AG04450 (cell line): ENCODE measurements at regions not wholly inside any gene's neighbourhood (a gene's known extent, or its start where the extent isn't known, plus 50 kb on each side); places are given as distances from the start of the nearest gene placed in this dataset.

Experiments used
- CTCF ChIA-PET: fragments of 300-600, 350-600 bp; formaldehyde crosslinking; extraction: SDS; loops from one replicate; lab custom pipeline; 2022; ENCODE audit warnings: antibody characterized with exemption, inconsistent platforms; lab: Charles Lee
- POLR2A ChIA-PET: fragments of 350-600 bp; formaldehyde crosslinking; extraction: SDS; loops from one replicate; lab custom pipeline; 2021; ENCODE audit warnings: antibody characterized with exemption, inconsistent platforms; lab: Yijun Ruan, JAX
- DNase-seq: peaks from one replicate; pipeline ENCODE4 v3.0.0-alpha.2; 2011; ENCODE audit warnings: low read depth, low spot score
- H3K27ac ChIP-seq: one replicate; pipeline ENCODE4 v1.5.1; 2012; ENCODE audit warnings: low read depth, low read length, control low read depth
- H3K27me3 ChIP-seq: one replicate; pipeline ENCODE4 v1.6.0; 2012; ENCODE audit warnings: low read length; ENCODE audit not compliant: control insufficient read depth, insufficient read depth
- H3K4me3 ChIP-seq: 2 replicates; pipeline ENCODE4 v1.5.1; 2011; ENCODE audit warnings: mild to moderate bottlenecking, low read depth, low read length, control low read depth
- H3K9me3 ChIP-seq: 2 replicates; pipeline ENCODE4 v1.5.1; 2012; ENCODE audit warnings: low read length; ENCODE audit not compliant: control insufficient read depth, insufficient read depth
- CTCF ChIP-seq: IDR thresholded peaks from 2 replicates; pipeline ENCODE4 v1.5.1; 2011; ENCODE audit warnings: low read depth, low read length, control low read depth, inconsistent platforms

- H3K27me3 ChIP-seq = peaks cover 31% of the 10 kb centered on the region
- no peak overlapping the region for H3K27ac ChIP-seq
- CTCF ChIA-PET = no interaction called here
- no peak for DNase-seq
- POLR2A ChIA-PET = no interaction called here
- no peaks in the 10 kb centered on the region for H3K9me3 ChIP-seq
- no peak for TF ChIP-seq CTCF
- no peak overlapping the region for H3K4me3 ChIP-seq
Observed at GRCh38 chr1:29481031-29481430, 244.7 kb downstream of the PTPRU start.

- no peak for TF ChIP-seq CTCF
- DNase-seq = no peak
- Histone ChIP-seq H3K9me3 (no peaks in the 10 kb centered on the region), H3K4me3 (no peak overlapping the region), H3K27me3 (peaks cover 47% of the 10 kb centered on the region), H3K27ac (no peak overlapping the region)
- ChIA-PET POLR2A (no interaction called here), CTCF (no interaction called here)
Observed at GRCh38 chr1:29478879-29479278, 242.6 kb downstream of the PTPRU start.

- DNase-seq = no peak
- CTCF ChIA-PET = no interaction called here
- no peak for TF ChIP-seq CTCF
- Histone ChIP-seq H3K9me3 (no peaks in the 10 kb centered on the region), H3K27ac (no peak overlapping the region), H3K4me3 (no peak overlapping the region), H3K27me3 (peaks cover 53% of the 10 kb centered on the region)
- POLR2A ChIA-PET = no interaction called here
Observed at GRCh38 chr1:29478151-29478791, 241.9 kb downstream of the PTPRU start.

- TF ChIP-seq CTCF = no peak
- peaks cover 57% of the 10 kb centered on the region for H3K27me3 ChIP-seq
- no peaks in the 10 kb centered on the region for H3K9me3 ChIP-seq
- H3K27ac ChIP-seq = no peak overlapping the region
- CTCF ChIA-PET = no interaction called here
- POLR2A ChIA-PET = no interaction called here
- H3K4me3 ChIP-seq = no peak overlapping the region
- DNase-seq = no peak
Observed at GRCh38 chr1:29475326-29475725, 239.0 kb downstream of the PTPRU start.

GRCh38 chr1:29474274-29475244 is 238.2 kb downstream of the PTPRU start:
- ChIA-PET CTCF (no interaction called here), POLR2A (no interaction called here)
- no peak for TF ChIP-seq CTCF
- no peak overlapping the region for H3K27ac ChIP-seq
- no peak for DNase-seq
- H3K9me3 ChIP-seq = no peaks in the 10 kb centered on the region
- peaks cover 54% of the 10 kb centered on the region for H3K27me3 ChIP-seq
- H3K4me3 ChIP-seq = no peak overlapping the region
